ENCODE measurements at regions not wholly inside any gene's neighbourhood (a gene's known extent, or its start where the extent isn't known, plus 50 kb on each side); places are given as distances from the start of the nearest gene placed in this dataset.
"Not testable (repeated sequence)": the region's sequence is repeated elsewhere in the genome, so short reads cannot be mapped to it uniquely, and the experiment has no call there.

DNA sequence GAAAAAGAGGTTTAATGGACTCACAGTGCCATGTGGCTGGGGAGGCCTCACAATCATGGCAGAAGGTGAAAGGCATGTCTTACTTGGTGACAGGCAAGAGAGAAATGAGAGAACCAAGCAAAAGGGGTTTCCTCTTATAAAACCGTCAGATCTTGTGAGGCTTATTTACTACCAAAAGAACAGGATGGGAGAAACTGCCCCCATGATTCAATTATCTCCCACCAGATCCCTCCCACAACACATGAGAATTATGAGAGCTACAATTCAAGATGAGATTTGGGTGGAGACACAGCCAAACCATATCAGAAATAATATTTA is 340.8 kb upstream of the TBC1D5 start:
- TF ChIP-seq CTCF (IDR thresholded peaks at IDR 0.05; ENCODE audit: low read depth, low read length, poor library complexity, severe bottlenecking); EZH2phosphoT487 (IDR thresholded peaks at IDR 0.05; ENCODE audit: borderline replicate concordance, low read length): not testable (repeated sequence)
